IMR-90 (cell line): ENCODE measurements at regions not wholly inside any gene's neighbourhood (a gene's known extent, or its start where the extent isn't known, plus 50 kb on each side); places are given as distances from the start of the nearest gene placed in this dataset.

Source experiments
- ATAC-seq: fragments of 200-7000 bp; cut with Tn5 transposase; 2 replicates; pipeline ENCODE4 v1.9.1; 2020; ENCODE audit warnings: low read depth, mild to moderate bottlenecking, moderate library complexity
- BruUV-seq: library from RNA; stranded (reverse); fragments of 400-500 nt; replicated peaks from 2 replicates; lab custom pipeline; 2021; lab: Mats Ljungman, UMichigan
- CTCF ChIA-PET: fragments of 300-600 bp; formaldehyde crosslinking; extraction: SDS; loops from one replicate; lab custom pipeline; 2021; ENCODE audit warnings: antibody characterized with exemption; lab: Yijun Ruan, JAX
- POLR2A ChIA-PET: fragments of 300-600 bp; sonication (Branson Sonifier 250); formaldehyde crosslinking; loops from one replicate; lab custom pipeline; 2022; ENCODE audit warnings: antibody characterized with exemption; ENCODE audit not compliant: unreplicated experiment; lab: Charles Lee
- DNase-seq: peaks from one replicate; pipeline ENCODE4 v3.0.0; 2013
- H2AFZ ChIP-seq: replicated peaks from 2 replicates; pipeline ENCODE3; 2013; ENCODE audit warnings: low read length, mild to moderate bottlenecking; ENCODE audit not compliant: poor library complexity
- H2AK5ac ChIP-seq: 2 replicates; pipeline ENCODE4 v1.6.1; 2013; ENCODE audit warnings: low read depth, low read length, inconsistent platforms
- H2AK9ac ChIP-seq: replicated peaks from 2 replicates; pipeline ENCODE3; 2013; ENCODE audit warnings: mild to moderate bottlenecking, low read depth, low read length, moderate library complexity; ENCODE audit not compliant: poor library complexity
- H2BK120ac ChIP-seq: 2 replicates; pipeline ENCODE4 v1.6.1; 2013; ENCODE audit warnings: low read depth, low read length, inconsistent platforms
- H2BK15ac ChIP-seq: 3 replicates; pipeline ENCODE4 v1.6.1; 2013; ENCODE audit warnings: low read depth, low read length, inconsistent platforms
- H2BK20ac ChIP-seq: 2 replicates; pipeline ENCODE4 v1.6.1; 2013; ENCODE audit warnings: low read depth, mild to moderate bottlenecking, inconsistent platforms, low read length, moderate library complexity
- H2BK5ac ChIP-seq: 2 replicates; pipeline ENCODE4 v1.6.1; 2013; ENCODE audit warnings: mild to moderate bottlenecking, low read depth, low read length, inconsistent platforms; ENCODE audit not compliant: poor library complexity, severe bottlenecking
- H3K14ac ChIP-seq: replicated peaks from 2 replicates; pipeline ENCODE4 v1.6.1; 2013; ENCODE audit warnings: low read depth, low read length, inconsistent platforms
- H3K18ac ChIP-seq: 2 replicates; pipeline ENCODE4 v1.6.1; 2013; ENCODE audit warnings: low read depth, low read length, control low read depth
- H3K23ac ChIP-seq: 2 replicates; pipeline ENCODE4 v1.6.1; 2013; ENCODE audit warnings: low read depth, low read length, inconsistent platforms
- H3K27ac ChIP-seq: 2 replicates; pipeline ENCODE4 v1.5.1; 2013; ENCODE audit warnings: mild to moderate bottlenecking, control low read depth, low read length; ENCODE audit not compliant: insufficient read depth
- H3K27me3 ChIP-seq: 2 replicates; pipeline ENCODE4 v1.6.1; 2013; ENCODE audit warnings: low read length; ENCODE audit not compliant: control insufficient read depth, insufficient read depth
- H3K36me3 ChIP-seq: 2 replicates; pipeline ENCODE4 v1.6.1; 2013; ENCODE audit warnings: low read length, mixed read lengths; ENCODE audit not compliant: control insufficient read depth, insufficient read depth
- H3K4ac ChIP-seq: 2 replicates; pipeline ENCODE4 v1.6.1; 2013; ENCODE audit warnings: low read depth, low read length, inconsistent platforms
- H3K4me1 ChIP-seq: 2 replicates; pipeline ENCODE4 v1.6.1; 2013; ENCODE audit warnings: low read length, mixed read lengths; ENCODE audit not compliant: control insufficient read depth, insufficient read depth
- H3K4me2 ChIP-seq: 2 replicates; pipeline ENCODE4 v1.6.1; 2013; ENCODE audit warnings: low read depth, mild to moderate bottlenecking, control low read depth, low read length, moderate library complexity
- H3K4me3 ChIP-seq: 2 replicates; pipeline ENCODE4 v1.5.1; 2013; ENCODE audit warnings: low read depth, mild to moderate bottlenecking, control low read depth, low read length, moderate library complexity; ENCODE audit not compliant: insufficient read depth
- H3K56ac ChIP-seq: 2 replicates; pipeline ENCODE4 v1.6.1; 2013; ENCODE audit warnings: low read length, inconsistent platforms; ENCODE audit not compliant: insufficient read depth; ENCODE audit errors: extremely low read depth
- H3K79me1 ChIP-seq, 2 experiments: 2 replicates each; pipeline ENCODE4 v1.6.1; 2013; ENCODE audit warnings: low read length in 2 of 2, inconsistent platforms in 1 of 2, low read depth in 1 of 2
- H3K9ac ChIP-seq: 2 replicates; pipeline ENCODE4 v1.6.1; 2013; ENCODE audit warnings: low read depth, low read length, control low read depth
- H3K9me1 ChIP-seq: 2 replicates; pipeline ENCODE4 v1.6.1; 2013; ENCODE audit warnings: low read length, inconsistent platforms; ENCODE audit not compliant: insufficient read depth
- H3K9me3 ChIP-seq: 2 replicates; pipeline ENCODE4 v1.6.1; 2013; ENCODE audit warnings: low read length; ENCODE audit not compliant: control insufficient read depth, insufficient read depth
- H4K20me1 ChIP-seq: 2 replicates; pipeline ENCODE4 v1.6.1; 2013; ENCODE audit warnings: low read length, inconsistent platforms; ENCODE audit not compliant: insufficient read depth
- H4K5ac ChIP-seq: 2 replicates; pipeline ENCODE4 v1.6.1; 2013; ENCODE audit warnings: mild to moderate bottlenecking, low read depth, low read length, control low read depth
- H4K8ac ChIP-seq, 2 experiments: 2 replicates each; pipeline ENCODE4 v1.6.1; 2013; ENCODE audit warnings: low read depth in 2 of 2, low read length in 2 of 2, control low read depth in 1 of 2, inconsistent platforms in 1 of 2
- H4K91ac ChIP-seq: 2 replicates; pipeline ENCODE4 v1.6.1; 2013; ENCODE audit warnings: low read depth, low read length, inconsistent platforms; ENCODE audit not compliant: insufficient read depth
- BHLHE40 ChIP-seq: fragments of 150-350 bp; IDR thresholded peaks from 2 replicates; pipeline ENCODE4 v1.6.1; 2016; ENCODE audit warnings: mild to moderate bottlenecking, low read depth, low read length
- CEBPB ChIP-seq: IDR thresholded peaks from 2 replicates; pipeline ENCODE4 v1.6.1; 2012; ENCODE audit warnings: low read depth, low read length, improper control_type of control experiment
- CHD1 ChIP-seq: IDR thresholded peaks from 2 replicates; pipeline ENCODE4 v1.6.1; 2012; ENCODE audit warnings: low read depth, low read length, improper control_type of control experiment
- CTCF ChIP-seq: conservative IDR thresholded peaks from 2 replicates; pipeline ENCODE4 v1.5.1; 2012; ENCODE audit warnings: mild to moderate bottlenecking, low read depth, low read length, improper control_type of control experiment
- ELK1 ChIP-seq: fragments of 150-350 bp; IDR thresholded peaks from 2 replicates; pipeline ENCODE4 v1.6.1; 2016; ENCODE audit warnings: low read depth, mild to moderate bottlenecking, low read length, moderate library complexity, borderline replicate concordance
- FOS ChIP-seq: fragments of 150-350 bp; IDR thresholded peaks from 2 replicates; pipeline ENCODE4 v1.6.1; 2016; ENCODE audit warnings: low read depth, low read length
- MAFK ChIP-seq: IDR thresholded peaks from 2 replicates; pipeline ENCODE4 v1.6.1; 2012; ENCODE audit warnings: low read depth, low read length, improper control_type of control experiment
- MAZ ChIP-seq: IDR thresholded peaks from 2 replicates; pipeline ENCODE4 v1.6.1; 2012; ENCODE audit warnings: low read depth, mild to moderate bottlenecking, low read length, improper control_type of control experiment, moderate library complexity, borderline replicate concordance
- MXI1 ChIP-seq: IDR thresholded peaks from 2 replicates; pipeline ENCODE4 v1.6.1; 2012; ENCODE audit warnings: low read depth, mild to moderate bottlenecking, low read length, moderate library complexity, borderline replicate concordance
- NFE2L2 ChIP-seq: fragments of 150-350 bp; IDR thresholded peaks from 2 replicates; pipeline ENCODE4 v1.6.1; 2016; ENCODE audit warnings: low read depth, mild to moderate bottlenecking, low read length
- POLR2A ChIP-seq: IDR thresholded peaks from 2 replicates; pipeline ENCODE4 v1.6.1; 2012; ENCODE audit warnings: mild to moderate bottlenecking, low read depth, low read length
- RAD21 ChIP-seq: IDR thresholded peaks from 2 replicates; pipeline ENCODE4 v1.6.1; 2012; ENCODE audit warnings: low read length, improper control_type of control experiment
- RCOR1 ChIP-seq: IDR thresholded peaks from 2 replicates; pipeline ENCODE4 v1.6.1; 2012; ENCODE audit warnings: mild to moderate bottlenecking, low read length, improper control_type of control experiment; ENCODE audit not compliant: insufficient replicate concordance
- RFX5 ChIP-seq: IDR thresholded peaks from 2 replicates; pipeline ENCODE4 v1.8.0; 2012; ENCODE audit warnings: low read depth, mild to moderate bottlenecking, low read length, moderate library complexity
- SMC3 ChIP-seq: fragments of 150-350 bp; IDR thresholded peaks from 2 replicates; pipeline ENCODE4 v1.6.1; 2016; ENCODE audit warnings: low read depth, mild to moderate bottlenecking, antibody characterized with exemption, low read length, moderate library complexity
- USF2 ChIP-seq: fragments of 150-350 bp; IDR thresholded peaks from 2 replicates; pipeline ENCODE4 v1.6.1; 2017; ENCODE audit warnings: mild to moderate bottlenecking, antibody characterized with exemption, low read length, low read depth
- WGBS, 2 experiments: methylation state at CpG; one replicate each; pipeline versions ENCODE4 v1.1.5 to v1.1.7; 2013; ENCODE audit warnings: missing lambda C conversion rate in 2 of 2; ENCODE audit not compliant: insufficient read length in 1 of 2; ENCODE audit errors: extremely low coverage in 2 of 2; 5-methylcytosine and 5-hydroxymethylcytosine counted together
- dilution Hi-C: fragments of 300-500 bp; cut with HindIII; formaldehyde crosslinking; loops from one replicate; pipeline ENCODE4 v1.14.3; 2018; ENCODE audit warnings: low sequenced_read_pairs; ENCODE audit not compliant: unreplicated experiment
- in situ Hi-C: fragments of 300-500 bp; cut with MboI; formaldehyde crosslinking; loops from 3 replicates; pipeline ENCODE4 v1.14.3; 2019; ENCODE audit warnings: low sequenced_read_pairs, inconsistent platforms, mixed read lengths
- intact Hi-C: fragments of 100-400 bp; cut with micrococcal nuclease; formaldehyde crosslinking; loops from 2 replicates; pipeline ENCODE4 v1.10.0; 2022

- TF ChIP-seq MAZ (no peak), NFE2L2 (no peak)
Observed at GRCh38 chr6:106870069-106870468, 104.5 kb downstream of the CD24 start (continued).

GRCh38 chr6:106869203-106869602 lies 105.3 kb downstream of the CD24 start:
- intact Hi-C loops (no loop called here), dilution Hi-C loops (no loop called here), in situ Hi-C loops (no loop called here)
- Histone ChIP-seq H2AK5ac (no peak overlapping the region), H2BK15ac (no peak overlapping the region), H3K27ac (no peak overlapping the region), H3K27me3 (no peaks in the 10 kb centered on the region), H3K56ac (no peak overlapping the region), H2BK20ac (no peak overlapping the region), H3K4me1 (no peaks in the 10 kb centered on the region), H3K79me1 (no peaks in the 10 kb centered on the region), H4K20me1 (no peaks in the 10 kb centered on the region), H3K18ac (no peak overlapping the region), H2BK120ac (no peak overlapping the region), H2AFZ (no peak overlapping the region), H3K4me2 (no peak overlapping the region), H3K4ac (no peak overlapping the region), H3K14ac (no peak overlapping the region), H3K36me3 (no peaks in the 10 kb centered on the region), H4K91ac (no peak overlapping the region), H4K5ac (no peak overlapping the region), H3K4me3 (no peak overlapping the region), H3K9ac (no peak overlapping the region), H2BK5ac (no peak overlapping the region), H2AK9ac (no peak overlapping the region), H3K23ac (no peak overlapping the region), H3K9me3 (no peaks in the 10 kb centered on the region), H3K9me1 (no peaks in the 10 kb centered on the region), H4K8ac (no peak overlapping the region)
- POLR2A ChIA-PET: no interaction called here
- DNase-seq: no peak
- BruUV-seq: no TSS peak
- CTCF ChIA-PET: interaction anchor here (0.6 kb wide), 1 partner anchor 417 kb away, joined by 3 read pairs; no protein-coding TSS in a partner anchor
- no peak for ATAC-seq
- no CpG with 5 or more reads among the region's 5 CpGs for WGBS, 2 experiments
- TF ChIP-seq MAFK (no peak), USF2 (no peak), RAD21 (no peak), POLR2A (no peak), RFX5 (no peak), RCOR1 (no peak), FOS (no peak), CEBPB (no peak), SMC3 (no peak), ELK1 (no peak), BHLHE40 (no peak), CTCF (no peak), CHD1 (no peak), MXI1 (no peak), NFE2L2 (no peak)
